SU-DHL-6 (cell line): ENCODE measurements at regions not wholly inside any gene's neighbourhood (a gene's known extent, or its start where the extent isn't known, plus 50 kb on each side); places are given as distances from the start of the nearest gene placed in this dataset.

Source experiments
- H2AFZ ChIP-seq: fragments of 200-600 bp; sonication (generic); 2 replicates; pipeline ENCODE4 v1.6.1; 2014; ENCODE audit warnings: low read depth, mild to moderate bottlenecking, moderate library complexity, mixed read lengths, antibody characterized with exemption, low read length; ENCODE audit not compliant: severe bottlenecking
- H3F3A ChIP-seq: fragments of 200-600 bp; shearing (Covaris generic); 2 replicates; pipeline ENCODE4 v1.6.0; 2016; ENCODE audit warnings: antibody characterized with exemption, mild to moderate bottlenecking; ENCODE audit not compliant: insufficient read depth
- H3K27ac ChIP-seq: fragments of 200-600 bp; sonication (generic); 2 replicates; pipeline ENCODE4 v1.5.1; 2016; ENCODE audit warnings: low read depth, mild to moderate bottlenecking, low read length, moderate library complexity, mixed read lengths
- H3K27me3 ChIP-seq: fragments of 200-600 bp; sonication (generic), shearing (Covaris generic); 2 replicates; pipeline ENCODE4 v1.6.0; 2014; ENCODE audit warnings: mild to moderate bottlenecking, low read length
- H3K36me3 ChIP-seq: fragments of 200-600 bp; sonication (generic); 2 replicates; pipeline ENCODE4 v1.6.1; 2014; ENCODE audit warnings: mild to moderate bottlenecking, low read length, mixed read lengths
- H3K4me2 ChIP-seq: fragments of 300-600, 200-600 bp; shearing (Covaris generic), sonication (generic); 2 replicates; pipeline ENCODE4 v1.6.0; 2014; ENCODE audit warnings: low read length, low read depth, mild to moderate bottlenecking; ENCODE audit not compliant: poor library complexity, severe bottlenecking
- H3K4me3 ChIP-seq: fragments of 200-600 bp; sonication (generic); 2 replicates; pipeline ENCODE4 v1.5.1; 2014; ENCODE audit warnings: antibody characterized with exemption, low read length, mild to moderate bottlenecking, mixed read lengths; ENCODE audit not compliant: insufficient read depth, poor library complexity, severe bottlenecking
- H3K79me2 ChIP-seq: fragments of 200-600 bp; sonication (generic); 2 replicates; pipeline ENCODE4 v1.6.1; 2014; ENCODE audit warnings: mild to moderate bottlenecking, low read length, moderate library complexity; ENCODE audit not compliant: insufficient read depth
- H3K9ac ChIP-seq: fragments of 200-600 bp; sonication (generic); 2 replicates; pipeline ENCODE4 v1.7.0; 2014; ENCODE audit warnings: mild to moderate bottlenecking, low read length
- H3K9me2 ChIP-seq: fragments of 200-600 bp; sonication (generic); replicated peaks from 2 replicates; pipeline ENCODE4 v1.6.1; 2014; ENCODE audit warnings: low read length; ENCODE audit not compliant: insufficient read depth
- H3K9me3 ChIP-seq: fragments of 200-600 bp; sonication (generic); 2 replicates; pipeline ENCODE4 v1.6.1; 2014; ENCODE audit warnings: low read length, mixed read lengths; ENCODE audit not compliant: insufficient read depth
- H4K20me1 ChIP-seq: fragments of 200-600 bp; sonication (generic); 2 replicates; pipeline ENCODE4 v1.6.1; 2014; ENCODE audit warnings: low read depth, mild to moderate bottlenecking, antibody characterized with exemption, low read length, moderate library complexity, mixed read lengths
- CTCF ChIP-seq: fragments of 200-600 bp; sonication (generic); IDR thresholded peaks from one replicate; pipeline ENCODE4 v1.5.1; 2017; ENCODE audit warnings: antibody characterized with exemption, mild to moderate bottlenecking, low read length, moderate library complexity; ENCODE audit not compliant: insufficient read depth, poor library complexity, severe bottlenecking
- EZH2phosphoT487 ChIP-seq: fragments of 200-600 bp; sonication (generic), shearing (Covaris generic); conservative IDR thresholded peaks from 2 replicates; pipeline ENCODE4 v1.6.1; 2018; ENCODE audit warnings: mild to moderate bottlenecking, antibody characterized with exemption, low read length, moderate library complexity, mixed read lengths

DNA sequence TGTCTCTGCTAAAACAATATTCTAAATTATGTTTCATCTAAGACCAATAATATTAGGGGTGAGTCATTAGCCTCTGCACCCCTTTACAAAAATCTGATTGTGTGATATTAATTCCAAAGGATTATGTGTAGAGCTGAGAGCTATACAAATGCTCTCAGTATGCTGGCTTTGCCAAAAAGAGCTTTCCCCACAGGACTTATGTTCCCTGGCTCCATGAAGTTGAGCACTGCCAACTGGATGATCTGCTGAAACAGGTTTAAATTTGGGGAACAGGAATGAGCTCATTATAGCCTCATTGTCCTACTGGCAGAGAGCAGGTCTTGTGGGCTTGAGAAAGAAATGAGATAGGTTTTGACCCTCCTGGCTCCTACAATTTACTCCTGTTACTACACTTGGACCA is 347.8 kb upstream of the LMCD1 start:
- Histone ChIP-seq H2AFZ (no peak overlapping the region), H3K9me2 (no peaks in the 10 kb centered on the region), H3K27ac (no peak overlapping the region), H3K9ac (no peak overlapping the region), H3K4me3 (no peak overlapping the region), H3K9me3 (no peaks in the 10 kb centered on the region), H3K36me3 (no peaks in the 10 kb centered on the region), H4K20me1 (no peaks in the 10 kb centered on the region), H3K27me3 (no peaks in the 10 kb centered on the region), H3F3A (no peaks in the 10 kb centered on the region), H3K4me2 (no peak overlapping the region), H3K79me2 (no peaks in the 10 kb centered on the region)
- no peak for TF ChIP-seq CTCF
- TF ChIP-seq EZH2phosphoT487, result no peak

DNA sequence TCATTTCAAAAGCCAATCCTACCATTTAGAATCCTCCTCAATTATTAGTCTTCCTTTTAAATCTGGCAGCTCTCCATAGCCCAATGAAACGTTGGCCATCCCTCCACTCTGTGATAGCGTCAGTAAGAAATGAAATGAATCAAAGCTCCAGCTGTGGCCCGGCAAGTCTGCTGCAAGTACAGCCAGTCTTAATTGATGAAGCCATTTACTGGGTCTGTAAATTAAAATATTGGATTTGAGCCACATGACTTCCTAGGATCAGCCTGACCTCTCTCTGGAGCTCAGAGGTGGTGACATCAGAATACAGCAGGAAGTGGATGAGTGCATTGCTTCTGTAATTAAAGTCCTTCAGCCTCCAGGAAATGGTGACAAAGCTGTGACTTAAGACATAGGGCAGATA is 347.0 kb upstream of the LMCD1 start:
- Histone ChIP-seq H3K27ac (no peak overlapping the region), H3K4me2 (no peak overlapping the region), H3K9ac (no peak overlapping the region), H4K20me1 (no peaks in the 10 kb centered on the region), H3K9me3 (no peaks in the 10 kb centered on the region), H3K4me3 (no peak overlapping the region), H3F3A (no peaks in the 10 kb centered on the region), H3K79me2 (no peaks in the 10 kb centered on the region), H3K27me3 (no peaks in the 10 kb centered on the region), H3K9me2 (no peaks in the 10 kb centered on the region), H3K36me3 (no peaks in the 10 kb centered on the region), H2AFZ (no peak overlapping the region)
- TF ChIP-seq EZH2phosphoT487 (no peak), CTCF (no peak)

DNA sequence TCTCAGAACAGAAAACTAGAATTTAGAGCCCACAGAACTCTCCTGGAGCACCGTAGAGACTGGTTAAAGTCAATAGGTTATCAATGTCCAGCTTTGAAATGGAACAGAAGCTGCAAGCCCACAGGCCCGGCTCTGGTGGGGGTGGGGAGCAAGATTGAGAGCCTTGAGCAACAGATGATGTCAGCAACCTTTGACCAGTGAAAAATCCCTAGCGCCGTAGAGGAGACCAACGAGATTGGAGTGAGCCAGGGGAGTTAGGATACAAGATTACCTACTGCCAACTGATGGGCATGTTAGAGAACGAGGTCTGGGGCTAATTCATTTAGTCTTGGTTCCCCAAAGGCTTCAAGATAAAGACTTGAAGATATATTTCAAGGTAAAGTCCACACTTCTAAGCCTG is 345.5 kb upstream of the LMCD1 start:
- Histone ChIP-seq H3K9ac (no peak overlapping the region), H4K20me1 (no peaks in the 10 kb centered on the region), H3K4me2 (no peak overlapping the region), H3K36me3 (no peaks in the 10 kb centered on the region), H3K9me2 (no peaks in the 10 kb centered on the region), H3K4me3 (no peak overlapping the region), H3K79me2 (no peaks in the 10 kb centered on the region), H3K27me3 (no peaks in the 10 kb centered on the region), H3F3A (no peaks in the 10 kb centered on the region), H3K27ac (no peak overlapping the region), H2AFZ (no peak overlapping the region), H3K9me3 (no peaks in the 10 kb centered on the region)
- TF ChIP-seq EZH2phosphoT487, result no peak
- no peak for TF ChIP-seq CTCF

GRCh38 chr3:8156831-8157230 is 344.8 kb upstream of the LMCD1 start:
- Histone ChIP-seq H3K4me2 (no peak overlapping the region), H3K9me3 (no peaks in the 10 kb centered on the region), H3F3A (no peaks in the 10 kb centered on the region), H3K4me3 (no peak overlapping the region), H3K79me2 (no peaks in the 10 kb centered on the region), H3K27ac (no peak overlapping the region), H2AFZ (no peak overlapping the region), H3K27me3 (no peaks in the 10 kb centered on the region), H3K9me2 (no peaks in the 10 kb centered on the region), H3K9ac (no peak overlapping the region), H3K36me3 (no peaks in the 10 kb centered on the region), H4K20me1 (no peaks in the 10 kb centered on the region)
- TF ChIP-seq EZH2phosphoT487 (no peak), CTCF (no peak)
